MM.1S (cell line): ENCODE measurements at regions not wholly inside any gene's neighbourhood (a gene's known extent, or its start where the extent isn't known, plus 50 kb on each side); places are given as distances from the start of the nearest gene placed in this dataset.

Experiments used
- DNase-seq: peaks from one replicate; pipeline ENCODE4 v3.0.0-alpha.2; 2015
- H2AFZ ChIP-seq: fragments of 300-600 bp; sonication (generic); 2 replicates; pipeline ENCODE4 v1.6.0; 2016; ENCODE audit warnings: antibody characterized with exemption, low read length
- H3F3A ChIP-seq: fragments of 300-600 bp; sonication (generic); 2 replicates; pipeline ENCODE4 v1.6.1; 2016; ENCODE audit warnings: mild to moderate bottlenecking, antibody characterized with exemption, low read length, moderate library complexity, mixed read lengths; ENCODE audit not compliant: insufficient read depth
- H3K27ac ChIP-seq: fragments of 300-600 bp; sonication (generic); 2 replicates; pipeline ENCODE4 v1.5.1; 2016; ENCODE audit warnings: mild to moderate bottlenecking, low read length
- H3K27me3 ChIP-seq: fragments of 300-600 bp; sonication (generic); replicated peaks from 2 replicates; pipeline ENCODE4 v1.6.0; 2016; ENCODE audit warnings: low read length; ENCODE audit not compliant: insufficient read depth
- H3K36me3 ChIP-seq: fragments of 300-600 bp; sonication (generic); replicated peaks from 2 replicates; pipeline ENCODE4 v1.6.1; 2016; ENCODE audit warnings: mild to moderate bottlenecking, low read length, mixed read lengths; ENCODE audit not compliant: insufficient read depth
- H3K4me1 ChIP-seq: fragments of 300-600 bp; sonication (generic); 2 replicates; pipeline ENCODE4 v1.6.1; 2016; ENCODE audit warnings: low read length, mixed read lengths
- H3K4me2 ChIP-seq: fragments of 300-600 bp; sonication (generic); 2 replicates; pipeline ENCODE4 v1.6.0; 2016; ENCODE audit warnings: low read depth, low read length
- H3K4me3 ChIP-seq: fragments of 300-600 bp; sonication (generic); 2 replicates; pipeline ENCODE4 v1.5.1; 2016; ENCODE audit warnings: low read length, mixed read lengths
- H3K79me2 ChIP-seq: fragments of 300-600 bp; sonication (generic); 2 replicates; pipeline ENCODE4 v1.6.1; 2016; ENCODE audit warnings: mixed run types, low read length, mixed read lengths
- H3K9ac ChIP-seq: fragments of 300-600 bp; sonication (generic); 2 replicates; pipeline ENCODE4 v1.6.1; 2016; ENCODE audit warnings: low read length, mixed read lengths
- H3K9me2 ChIP-seq: fragments of 300-600 bp; sonication (generic); replicated peaks from 2 replicates; pipeline ENCODE4 v1.6.1; 2016; ENCODE audit warnings: mild to moderate bottlenecking, low read length, mixed read lengths; ENCODE audit not compliant: insufficient read depth
- H3K9me3 ChIP-seq: fragments of 300-600 bp; sonication (generic); replicated peaks from 2 replicates; pipeline ENCODE4 v1.6.1; 2016; ENCODE audit warnings: mild to moderate bottlenecking, low read length, mixed read lengths; ENCODE audit not compliant: insufficient read depth
- H4K20me1 ChIP-seq: fragments of 300-600 bp; sonication (generic); 2 replicates; pipeline ENCODE4 v1.6.1; 2016; ENCODE audit warnings: mild to moderate bottlenecking, low read length, moderate library complexity, mixed read lengths; ENCODE audit not compliant: insufficient read depth
- EZH2 ChIP-seq: fragments of 300-600 bp; sonication (generic); optimal IDR thresholded peaks from 2 replicates; pipeline ENCODE3; 2017; ENCODE audit warnings: low read depth, mild to moderate bottlenecking, antibody characterized with exemption, low read length, mixed read lengths
- EZH2phosphoT487 ChIP-seq: fragments of 300-600 bp; sonication (generic); IDR thresholded peaks from 2 replicates; pipeline ENCODE4 v1.6.1; 2018; ENCODE audit warnings: antibody characterized with exemption, low read length
- TF ChIP-seq, protein P1 (sequence below): fragments of 300-600 bp; sonication (generic); IDR thresholded peaks from 2 replicates; pipeline ENCODE4 v1.5.1; 2016; ENCODE audit warnings: antibody characterized with exemption, low read length, mixed read lengths

DNA sequence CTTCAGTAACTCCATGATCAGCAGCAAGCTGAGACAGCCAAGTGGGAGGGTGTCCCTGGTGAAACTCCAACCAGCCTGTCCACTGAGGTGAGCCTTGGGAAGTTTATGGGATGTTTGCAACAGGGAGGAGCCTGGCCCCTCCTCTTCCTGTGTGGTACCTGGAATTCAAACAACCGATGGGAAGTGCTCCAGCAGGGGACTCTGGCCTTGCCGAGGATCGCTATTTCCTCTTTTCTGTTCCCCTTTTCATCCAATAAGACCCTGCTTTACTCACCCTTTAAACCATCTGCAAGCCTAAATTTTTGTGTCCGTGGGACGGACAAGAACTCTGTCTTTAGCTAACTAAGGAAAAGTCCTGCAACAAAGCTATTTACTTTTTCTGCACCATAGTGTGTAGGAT lies 491.1 kb upstream of the ZMIZ1 start:
- no peaks in the 10 kb centered on the region for H3K9me2 ChIP-seq
- H4K20me1 ChIP-seq = no peaks in the 10 kb centered on the region
- TF ChIP-seq, protein P1, sequence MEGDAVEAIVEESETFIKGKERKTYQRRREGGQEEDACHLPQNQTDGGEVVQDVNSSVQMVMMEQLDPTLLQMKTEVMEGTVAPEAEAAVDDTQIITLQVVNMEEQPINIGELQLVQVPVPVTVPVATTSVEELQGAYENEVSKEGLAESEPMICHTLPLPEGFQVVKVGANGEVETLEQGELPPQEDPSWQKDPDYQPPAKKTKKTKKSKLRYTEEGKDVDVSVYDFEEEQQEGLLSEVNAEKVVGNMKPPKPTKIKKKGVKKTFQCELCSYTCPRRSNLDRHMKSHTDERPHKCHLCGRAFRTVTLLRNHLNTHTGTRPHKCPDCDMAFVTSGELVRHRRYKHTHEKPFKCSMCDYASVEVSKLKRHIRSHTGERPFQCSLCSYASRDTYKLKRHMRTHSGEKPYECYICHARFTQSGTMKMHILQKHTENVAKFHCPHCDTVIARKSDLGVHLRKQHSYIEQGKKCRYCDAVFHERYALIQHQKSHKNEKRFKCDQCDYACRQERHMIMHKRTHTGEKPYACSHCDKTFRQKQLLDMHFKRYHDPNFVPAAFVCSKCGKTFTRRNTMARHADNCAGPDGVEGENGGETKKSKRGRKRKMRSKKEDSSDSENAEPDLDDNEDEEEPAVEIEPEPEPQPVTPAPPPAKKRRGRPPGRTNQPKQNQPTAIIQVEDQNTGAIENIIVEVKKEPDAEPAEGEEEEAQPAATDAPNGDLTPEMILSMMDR = no peak
- TF ChIP-seq EZH2 (no peak), EZH2phosphoT487 (no peak)
- H3K4me1 ChIP-seq = no peaks in the 10 kb centered on the region
- H3K27ac ChIP-seq = no peak overlapping the region
- H3K4me2 ChIP-seq = no peak overlapping the region
- no peaks in the 10 kb centered on the region for H3K9me3 ChIP-seq
- H3K4me3 ChIP-seq = no peak overlapping the region
- DNase-seq = no peak
- H2AFZ ChIP-seq = no peak overlapping the region
- H3K9ac ChIP-seq = no peak overlapping the region
- H3F3A ChIP-seq = no peaks in the 10 kb centered on the region
- H3K79me2 ChIP-seq = no peaks in the 10 kb centered on the region
- H3K27me3 ChIP-seq = no peaks in the 10 kb centered on the region
- no peaks in the 10 kb centered on the region for H3K36me3 ChIP-seq

DNA sequence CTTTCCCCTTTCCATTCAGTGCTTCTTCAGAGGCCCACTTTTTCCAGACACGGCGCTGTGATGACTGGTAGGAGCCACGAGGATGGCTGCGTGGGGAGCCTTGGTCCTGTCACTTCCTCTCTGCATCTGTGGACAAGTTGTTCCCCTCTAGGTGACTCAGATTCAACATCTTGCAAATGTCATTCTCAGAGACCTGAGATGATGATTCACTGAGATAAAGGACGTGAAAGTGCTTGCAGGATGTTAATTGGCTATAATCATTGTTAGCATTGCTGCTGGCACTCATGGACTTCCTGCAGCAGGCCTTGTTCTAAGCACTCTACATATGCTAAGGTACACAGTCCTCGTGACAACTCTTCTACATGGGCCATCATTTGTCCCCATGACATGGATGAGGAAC lies 489.8 kb upstream of the ZMIZ1 start:
- Histone ChIP-seq H3K4me3 (no peak overlapping the region), H2AFZ (no peak overlapping the region), H3K9me2 (no peaks in the 10 kb centered on the region), H3K9ac (no peak overlapping the region), H3K27me3 (no peaks in the 10 kb centered on the region), H3K36me3 (no peaks in the 10 kb centered on the region), H3F3A (no peaks in the 10 kb centered on the region), H3K79me2 (no peaks in the 10 kb centered on the region), H3K4me1 (no peaks in the 10 kb centered on the region), H3K27ac (no peak overlapping the region), H4K20me1 (no peaks in the 10 kb centered on the region), H3K9me3 (no peaks in the 10 kb centered on the region), H3K4me2 (no peak overlapping the region)
- TF ChIP-seq EZH2 (no peak), EZH2phosphoT487 (no peak)
- TF ChIP-seq, protein P1 = no peak
- no peak for DNase-seq

DNA sequence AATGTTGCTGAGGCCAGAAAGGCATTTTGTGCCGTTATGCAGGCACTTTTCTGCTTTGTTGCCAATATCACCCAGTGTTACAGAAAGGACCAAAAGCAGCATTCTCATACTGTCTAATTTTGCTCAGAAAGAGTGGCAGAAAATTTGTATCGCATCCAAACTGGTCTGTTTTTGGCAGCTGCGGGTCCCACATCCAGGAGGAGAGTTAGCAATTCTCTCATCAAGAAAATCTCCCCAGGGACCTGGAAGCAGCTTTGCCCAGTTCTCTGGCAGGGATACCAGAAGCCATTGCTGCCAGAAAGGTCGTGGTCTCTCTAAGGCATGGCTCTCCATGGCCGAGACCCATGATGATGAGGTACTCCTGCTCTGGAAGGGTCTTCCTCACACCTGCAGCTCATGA lies 489.2 kb upstream of the ZMIZ1 start:
- H3K36me3 ChIP-seq = no peaks in the 10 kb centered on the region
- no peak overlapping the region for H3K9ac ChIP-seq
- TF ChIP-seq EZH2phosphoT487 = no peak
- no peak for TF ChIP-seq EZH2
- TF ChIP-seq, protein P1 = no peak
- H3K27ac ChIP-seq = no peak overlapping the region
- no peak for DNase-seq
- H3F3A ChIP-seq = no peaks in the 10 kb centered on the region
- H4K20me1 ChIP-seq = no peaks in the 10 kb centered on the region
- no peak overlapping the region for H3K4me2 ChIP-seq
- H3K9me3 ChIP-seq = no peaks in the 10 kb centered on the region
- no peak overlapping the region for H3K4me3 ChIP-seq
- no peaks in the 10 kb centered on the region for H3K27me3 ChIP-seq
- H3K79me2 ChIP-seq = no peaks in the 10 kb centered on the region
- H3K4me1 ChIP-seq = no peaks in the 10 kb centered on the region
- no peaks in the 10 kb centered on the region for H3K9me2 ChIP-seq
- no peak overlapping the region for H2AFZ ChIP-seq
